Neural cell (in vitro differentiated cells): ENCODE measurements at regions not wholly inside any gene's neighbourhood (a gene's known extent, or its start where the extent isn't known, plus 50 kb on each side); places are given as distances from the start of the nearest gene placed in this dataset.

Experiments used
- H2AFZ ChIP-seq: fragments of 200-600, 300-800 bp; sonication (generic), shearing (Covaris generic); 2 replicates; pipeline ENCODE4 v1.6.0; 2014; ENCODE audit warnings: low read depth, mild to moderate bottlenecking, antibody characterized with exemption, low read length, moderate library complexity
- H3F3A ChIP-seq: fragments of 200-600 bp; shearing (Covaris generic); 2 replicates; pipeline ENCODE4 v1.6.1; 2016; ENCODE audit warnings: mild to moderate bottlenecking, moderate library complexity, mixed read lengths, antibody characterized with exemption, low read length; ENCODE audit not compliant: insufficient read depth, poor library complexity, severe bottlenecking
- H3K27ac ChIP-seq: fragments of 200-600, 300-800 bp; sonication (generic), shearing (Covaris generic); 2 replicates; pipeline ENCODE4 v1.5.1; 2014; ENCODE audit warnings: mild to moderate bottlenecking, low read length, moderate library complexity
- H3K27me3 ChIP-seq: fragments of 300-800, 200-600 bp; sonication (generic), shearing (Covaris generic); 2 replicates; pipeline ENCODE4 v1.6.0; 2014; ENCODE audit warnings: mild to moderate bottlenecking, low read depth, low read length, moderate library complexity; ENCODE audit not compliant: insufficient read depth
- H3K36me3 ChIP-seq: fragments of 300-800, 200-600 bp; sonication (generic), shearing (Covaris generic); 2 replicates; pipeline ENCODE4 v1.5.1; 2014; ENCODE audit warnings: mild to moderate bottlenecking, antibody characterized with exemption, low read length, moderate library complexity; ENCODE audit not compliant: insufficient read depth
- H3K4me2 ChIP-seq: fragments of 300-800, 200-600 bp; sonication (generic), shearing (Covaris generic); 2 replicates; pipeline ENCODE4 v1.6.0; 2014; ENCODE audit warnings: mild to moderate bottlenecking, low read length
- H3K4me3 ChIP-seq: fragments of 300-800, 200-600 bp; sonication (generic), shearing (Covaris generic); 2 replicates; pipeline ENCODE4 v1.5.1; 2014; ENCODE audit warnings: mild to moderate bottlenecking, low read length, moderate library complexity
- H3K79me2 ChIP-seq: fragments of 200-600 bp; shearing (Covaris generic); replicated peaks from 2 replicates; pipeline ENCODE4 v1.6.0; 2014; ENCODE audit warnings: mild to moderate bottlenecking, low read length, moderate library complexity; ENCODE audit not compliant: insufficient read depth
- H3K9ac ChIP-seq: fragments of 300-800, 200-600 bp; sonication (generic), shearing (Covaris generic); 2 replicates; pipeline ENCODE4 v1.6.1; 2016; ENCODE audit warnings: mild to moderate bottlenecking, low read length, mixed read lengths
- H3K9me2 ChIP-seq: fragments of 200-600 bp; shearing (Covaris generic); 2 replicates; pipeline ENCODE4 v1.6.1; 2016; ENCODE audit warnings: mild to moderate bottlenecking, low read length, mixed read lengths; ENCODE audit not compliant: insufficient read depth
- H3K9me3 ChIP-seq: fragments of 200-600, 300-800 bp; sonication (generic), shearing (Covaris generic); 2 replicates; pipeline ENCODE4 v1.6.1; 2016; ENCODE audit warnings: mild to moderate bottlenecking, mixed run types, low read length, moderate library complexity, mixed read lengths
- H4K20me1 ChIP-seq: fragments of 200-600 bp; shearing (Covaris generic); 2 replicates; pipeline ENCODE4 v1.6.1; 2016; ENCODE audit warnings: mild to moderate bottlenecking, mixed run types; ENCODE audit not compliant: insufficient read depth
- CTCF ChIP-seq: fragments of 450-650 bp; IDR thresholded peaks from 2 replicates; pipeline ENCODE4 v1.5.1; 2014; ENCODE audit warnings: antibody characterized with exemption, mild to moderate bottlenecking, moderate library complexity; ENCODE audit not compliant: poor library complexity, severe bottlenecking
- EP300 ChIP-seq: fragments of 450-650 bp; conservative IDR thresholded peaks from 2 replicates; pipeline ENCODE4 v1.6.1; 2014; ENCODE audit warnings: antibody characterized with exemption, mild to moderate bottlenecking, moderate library complexity; ENCODE audit not compliant: poor library complexity, severe bottlenecking
- EZH2 ChIP-seq: fragments of 200-600, 300-800 bp; shearing (Covaris generic), sonication (generic); IDR thresholded peaks from 2 replicates; pipeline ENCODE4 v1.6.1; 2014; ENCODE audit warnings: antibody characterized with exemption, low read length, borderline replicate concordance, mild to moderate bottlenecking; ENCODE audit not compliant: insufficient read depth, poor library complexity, severe bottlenecking
- MXI1 ChIP-seq: fragments of 450-650 bp; conservative IDR thresholded peaks from 2 replicates; pipeline ENCODE4 v1.6.1; 2014; ENCODE audit warnings: antibody characterized with exemption, mild to moderate bottlenecking; ENCODE audit not compliant: poor library complexity, severe bottlenecking
- POLR2AphosphoS5 ChIP-seq: IDR thresholded peaks from 2 replicates; pipeline ENCODE4 v1.6.1; 2012
- RAD21 ChIP-seq: fragments of 450-650 bp; conservative IDR thresholded peaks from 2 replicates; pipeline ENCODE4 v1.6.1; 2014; ENCODE audit warnings: antibody characterized with exemption, mild to moderate bottlenecking, moderate library complexity
- SMC3 ChIP-seq: fragments of 450-650 bp; conservative IDR thresholded peaks from 2 replicates; pipeline ENCODE4 v1.6.1; 2014; ENCODE audit warnings: antibody characterized with exemption, mild to moderate bottlenecking, moderate library complexity; ENCODE audit not compliant: poor library complexity
- TAF1 ChIP-seq: IDR thresholded peaks from 2 replicates; pipeline ENCODE4 v1.6.1; 2012; ENCODE audit warnings: low read depth
- TF ChIP-seq, protein P1 (sequence below): IDR thresholded peaks from 2 replicates; pipeline ENCODE4 v1.6.1; 2012; ENCODE audit warnings: borderline replicate concordance

DNA sequence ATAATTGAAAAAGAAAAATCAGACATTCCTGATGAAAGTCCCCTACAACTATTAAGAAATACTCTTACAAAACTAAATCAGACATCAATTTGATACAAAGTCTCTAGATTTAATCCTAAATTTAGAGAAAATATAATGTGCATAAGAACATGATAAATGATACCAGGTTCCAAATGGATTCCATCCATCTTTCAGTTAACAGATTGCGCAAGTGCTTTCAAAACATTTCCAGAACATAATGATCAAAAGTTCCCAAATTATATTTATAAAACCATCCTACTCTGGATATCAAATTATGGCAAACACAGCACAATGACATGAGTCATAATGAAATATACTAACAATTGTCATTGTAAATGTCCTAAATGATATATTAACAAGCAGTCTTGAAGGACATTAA, 151.0 kb upstream of the GYPC start:
- Histone ChIP-seq H3K4me3 (no peak overlapping the region), H2AFZ (no peak overlapping the region), H3K27ac (no peak overlapping the region), H3K9me2 (no peaks in the 10 kb centered on the region), H3K9ac (no peak overlapping the region), H4K20me1 (no peaks in the 10 kb centered on the region), H3F3A (peaks cover 3% of the 10 kb centered on the region), H3K4me2 (no peak overlapping the region), H3K79me2 (no peaks in the 10 kb centered on the region), H3K9me3 (no peaks in the 10 kb centered on the region), H3K27me3 (no peaks in the 10 kb centered on the region), H3K36me3 (no peaks in the 10 kb centered on the region)
- TF ChIP-seq, protein P1, sequence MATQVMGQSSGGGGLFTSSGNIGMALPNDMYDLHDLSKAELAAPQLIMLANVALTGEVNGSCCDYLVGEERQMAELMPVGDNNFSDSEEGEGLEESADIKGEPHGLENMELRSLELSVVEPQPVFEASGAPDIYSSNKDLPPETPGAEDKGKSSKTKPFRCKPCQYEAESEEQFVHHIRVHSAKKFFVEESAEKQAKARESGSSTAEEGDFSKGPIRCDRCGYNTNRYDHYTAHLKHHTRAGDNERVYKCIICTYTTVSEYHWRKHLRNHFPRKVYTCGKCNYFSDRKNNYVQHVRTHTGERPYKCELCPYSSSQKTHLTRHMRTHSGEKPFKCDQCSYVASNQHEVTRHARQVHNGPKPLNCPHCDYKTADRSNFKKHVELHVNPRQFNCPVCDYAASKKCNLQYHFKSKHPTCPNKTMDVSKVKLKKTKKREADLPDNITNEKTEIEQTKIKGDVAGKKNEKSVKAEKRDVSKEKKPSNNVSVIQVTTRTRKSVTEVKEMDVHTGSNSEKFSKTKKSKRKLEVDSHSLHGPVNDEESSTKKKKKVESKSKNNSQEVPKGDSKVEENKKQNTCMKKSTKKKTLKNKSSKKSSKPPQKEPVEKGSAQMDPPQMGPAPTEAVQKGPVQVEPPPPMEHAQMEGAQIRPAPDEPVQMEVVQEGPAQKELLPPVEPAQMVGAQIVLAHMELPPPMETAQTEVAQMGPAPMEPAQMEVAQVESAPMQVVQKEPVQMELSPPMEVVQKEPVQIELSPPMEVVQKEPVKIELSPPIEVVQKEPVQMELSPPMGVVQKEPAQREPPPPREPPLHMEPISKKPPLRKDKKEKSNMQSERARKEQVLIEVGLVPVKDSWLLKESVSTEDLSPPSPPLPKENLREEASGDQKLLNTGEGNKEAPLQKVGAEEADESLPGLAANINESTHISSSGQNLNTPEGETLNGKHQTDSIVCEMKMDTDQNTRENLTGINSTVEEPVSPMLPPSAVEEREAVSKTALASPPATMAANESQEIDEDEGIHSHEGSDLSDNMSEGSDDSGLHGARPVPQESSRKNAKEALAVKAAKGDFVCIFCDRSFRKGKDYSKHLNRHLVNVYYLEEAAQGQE, result no peak
- TF ChIP-seq EZH2 (no peak), RAD21 (no peak), EP300 (no peak), TAF1 (no peak), SMC3 (no peak), MXI1 (no peak), POLR2AphosphoS5 (no peak), CTCF (no peak)

- Histone ChIP-seq H3K27me3 (no peaks in the 10 kb centered on the region), H4K20me1 (no peaks in the 10 kb centered on the region), H3F3A (peaks cover 3% of the 10 kb centered on the region), H3K9me2 (no peaks in the 10 kb centered on the region), H3K4me3 (no peak overlapping the region), H3K4me2 (no peak overlapping the region), H2AFZ (no peak overlapping the region), H3K79me2 (no peaks in the 10 kb centered on the region), H3K9me3 (no peaks in the 10 kb centered on the region), H3K36me3 (no peaks in the 10 kb centered on the region), H3K27ac (no peak overlapping the region), H3K9ac (no peak overlapping the region)
- TF ChIP-seq RAD21 (no peak), POLR2AphosphoS5 (no peak)
- TF ChIP-seq, protein P1, result no peak
Measured at GRCh38 chr2:126506786-126507185, 149.2 kb upstream of the GYPC start.
